ENCODE measurements at regions not wholly inside any gene's neighbourhood (a gene's known extent, or its start where the extent isn't known, plus 50 kb on each side); places are given as distances from the start of the nearest gene placed in this dataset.

DNA sequence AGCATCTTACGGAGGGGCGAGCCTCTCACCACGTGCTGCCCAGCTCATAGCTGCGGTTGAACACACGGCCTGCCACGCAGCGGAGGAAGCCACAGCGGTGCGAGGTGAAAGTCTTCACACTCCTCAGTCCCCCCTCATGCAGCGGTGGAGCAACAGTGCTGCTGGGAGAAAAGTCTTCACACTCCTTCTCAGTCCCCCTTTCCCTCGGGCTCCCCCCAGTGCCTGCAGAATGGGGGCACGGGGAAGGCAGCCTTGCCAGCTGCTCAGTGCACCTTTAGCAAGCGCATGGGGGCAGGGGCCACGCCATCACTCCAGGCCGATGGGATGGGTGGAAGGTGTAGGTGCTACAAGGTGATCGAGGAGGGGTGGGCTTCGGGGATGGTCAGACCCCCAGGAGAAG lies 206.3 kb upstream of the TCERG1L start:
- Histone ChIP-seq H2AFZ (ENCODE audit: control insufficient read depth, low read depth, low read length) (no peak overlapping the region), H3K27me3 (replicated peaks in 1 of 2; ENCODE audit: control insufficient read depth in 2 of 2, insufficient read depth in 2 of 2, low read length in 1 of 2) (no peaks in the 10 kb centered on the region), H3K9me3 (replicated peaks; ENCODE audit: control insufficient read depth, insufficient read depth, low read length) (no peaks in the 10 kb centered on the region; the same call in 2 of the 3 replicates), H3K4me2 (ENCODE audit: control insufficient read depth, insufficient read depth) (no peak overlapping the region), H3K79me2 (ENCODE audit: control insufficient read depth, insufficient read depth, low read length) (no peaks in the 10 kb centered on the region), H3K4me3 (no peak overlapping the region), H3K36me3 (ENCODE audit: control insufficient read depth in 2 of 2, insufficient read depth in 2 of 2, low read length in 1 of 2) (no peaks in the 10 kb centered on the region), H4K20me1 (ENCODE audit: control insufficient read depth, insufficient read depth) (no peaks in the 10 kb centered on the region), H3K4me1 (ENCODE audit: control insufficient read depth, insufficient read depth, low read length) (no peaks in the 10 kb centered on the region), H3K9ac (ENCODE audit: control insufficient read depth, insufficient read depth, low read length) (no peak overlapping the region), H3K27ac (ENCODE audit: control insufficient read depth, insufficient read depth) (no peak overlapping the region)
- in situ Hi-C loops (cut with MboI), result no loop called here
- ChIA-PET SMC1A (ENCODE audit: uncharacterized antibody, unreplicated experiment) (no interaction called here), RAD21 (ENCODE audit: unreplicated experiment) (no interaction called here), CTCF (no interaction called here), POLR2A (no interaction called here)
- DNase-seq (ENCODE audit: low read depth, low spot score) (no peak), FAIRE-seq (no peak), ATAC-seq (no peak)
- intact Hi-C loops (cut with micrococcal nuclease; ENCODE audit: unreplicated experiment), result no loop called here
- 28% methylated on average over 17 of the region's 17 CpGs for WGBS (ENCODE audit: insufficient coverage, insufficient replicate concordance, low lambda C conversion rate, missing lambda C conversion rate)
- no TSS peak for BruUV-seq (replicated peaks)
- no peak for TF ChIP-seq RB1 (IDR thresholded peaks at IDR 0.05; ENCODE audit: borderline replicate concordance)
- TF ChIP-seq RFX5 (IDR thresholded peaks at IDR 0.05; ENCODE audit: low read depth, low read length), result no peak
- TF ChIP-seq BMI1 (IDR thresholded peaks at IDR 0.05; ENCODE audit: borderline replicate concordance), result no peak
- no peak for TF ChIP-seq REST (IDR thresholded peaks at IDR 0.05; ENCODE audit: low read depth, low read length)
- no peak for TF ChIP-seq YBX1 (IDR thresholded peaks at IDR 0.05)
- TF ChIP-seq JUND (IDR thresholded peaks at IDR 0.05; ENCODE audit: low read depth, low read length), result no peak
- TF ChIP-seq MTA3 (IDR thresholded peaks at IDR 0.05; ENCODE audit: borderline replicate concordance, low read length), result no peak
- TF ChIP-seq BHLHE40 (IDR thresholded peaks at IDR 0.05; ENCODE audit: borderline replicate concordance in 1 of 2, low read depth in 2 of 2, low read length in 1 of 2), result no peak
- TF ChIP-seq NRF1 (conservative IDR thresholded peaks at IDR 0.05; ENCODE audit: low read depth, low read length), result no peak
- no peak for TF ChIP-seq TCF7 (IDR thresholded peaks at IDR 0.05; ENCODE audit: borderline replicate concordance)
- no peak for TF ChIP-seq EGR1 (IDR thresholded peaks at IDR 0.05; ENCODE audit: borderline replicate concordance in 1 of 2, low read depth in 2 of 2, low read length in 2 of 2)
- no peak for TF ChIP-seq MEF2A (IDR thresholded peaks at IDR 0.05; ENCODE audit: insufficient read depth, low read depth, low read length)
- no peak for TF ChIP-seq CBFB (IDR thresholded peaks at IDR 0.05; ENCODE audit: low read depth)
- TF ChIP-seq LARP7 (IDR thresholded peaks at IDR 0.05), result no peak
- no peak for TF ChIP-seq PKNOX1 (IDR thresholded peaks at IDR 0.05)
